H9 (cell line): ENCODE measurements at regions not wholly inside any gene's neighbourhood (a gene's known extent, or its start where the extent isn't known, plus 50 kb on each side); places are given as distances from the start of the nearest gene placed in this dataset.

Experiments used
- DNase-seq: peaks from one replicate; pipeline ENCODE4 v3.0.0-alpha.2; 2017
- H2AFZ ChIP-seq: one replicate; pipeline ENCODE4 v1.6.1; 2013; ENCODE audit warnings: mild to moderate bottlenecking, low read length, control low read depth, moderate library complexity
- H2AK5ac ChIP-seq: 2 replicates; pipeline ENCODE4 v1.6.1; 2013; ENCODE audit warnings: low read length, control low read depth, mixed read lengths; ENCODE audit not compliant: insufficient read length
- H2BK120ac ChIP-seq: one replicate; pipeline ENCODE4 v1.6.1; 2013; ENCODE audit warnings: low read depth, mild to moderate bottlenecking, low read length, control low read depth, inconsistent platforms; ENCODE audit not compliant: poor library complexity, severe bottlenecking
- H2BK12ac ChIP-seq: 2 replicates; pipeline ENCODE4 v1.6.1; 2013; ENCODE audit warnings: low read length, control low read depth, mixed read lengths, low read depth; ENCODE audit not compliant: insufficient read length
- H2BK15ac ChIP-seq: 2 replicates; pipeline ENCODE4 v1.6.1; 2013; ENCODE audit warnings: low read depth, low read length, control low read depth
- H2BK20ac ChIP-seq: one replicate; pipeline ENCODE4 v1.6.1; 2013; ENCODE audit warnings: low read depth, mild to moderate bottlenecking, low read length, control low read depth, inconsistent platforms; ENCODE audit not compliant: poor library complexity, severe bottlenecking
- H2BK5ac ChIP-seq: 2 replicates; pipeline ENCODE4 v1.6.1; 2013; ENCODE audit warnings: low read length, control low read depth, mixed read lengths; ENCODE audit not compliant: insufficient read length
- H3K14ac ChIP-seq: 2 replicates; pipeline ENCODE4 v1.6.1; 2013; ENCODE audit warnings: low read length, control low read depth; ENCODE audit not compliant: insufficient read depth
- H3K18ac ChIP-seq: 2 replicates; pipeline ENCODE4 v1.6.1; 2013; ENCODE audit warnings: low read depth, mild to moderate bottlenecking, mixed read lengths, low read length, control low read depth; ENCODE audit not compliant: insufficient read length
- H3K23ac ChIP-seq: 2 replicates; pipeline ENCODE4 v1.6.1; 2013; ENCODE audit warnings: low read length, control low read depth, mixed read lengths, low read depth; ENCODE audit not compliant: insufficient read length
- H3K23me2 ChIP-seq: 2 replicates; pipeline ENCODE4 v1.6.1; 2013; ENCODE audit warnings: low read depth, mild to moderate bottlenecking, mixed read lengths, low read length, control low read depth; ENCODE audit not compliant: insufficient read length, poor library complexity, severe bottlenecking
- H3K27ac ChIP-seq: 2 replicates; pipeline ENCODE4 v1.5.1; 2013; ENCODE audit warnings: low read length, control low read depth, mixed read lengths, low read depth; ENCODE audit not compliant: insufficient read length
- H3K27me3 ChIP-seq: 2 replicates; pipeline ENCODE4 v1.6.1; 2013; ENCODE audit warnings: low read length, control low read depth, inconsistent platforms; ENCODE audit not compliant: insufficient read depth
- H3K4ac ChIP-seq: 2 replicates; pipeline ENCODE4 v1.6.1; 2013; ENCODE audit warnings: low read depth, mild to moderate bottlenecking, control low read depth, inconsistent platforms, low read length, moderate library complexity
- H3K4me1 ChIP-seq: 2 replicates; pipeline ENCODE4 v1.6.1; 2013; ENCODE audit warnings: low read length, control low read depth, inconsistent platforms; ENCODE audit not compliant: insufficient read depth
- H3K4me2 ChIP-seq: 2 replicates; pipeline ENCODE4 v1.6.1; 2013; ENCODE audit warnings: low read length, control low read depth, mixed read lengths; ENCODE audit not compliant: insufficient read length, insufficient read depth
- H3K56ac ChIP-seq: 2 replicates; pipeline ENCODE4 v1.6.1; 2013; ENCODE audit warnings: low read depth, mild to moderate bottlenecking, mixed read lengths, low read length, control low read depth; ENCODE audit not compliant: insufficient read length
- H3K79me1 ChIP-seq: 2 replicates; pipeline ENCODE4 v1.6.1; 2013; ENCODE audit warnings: low read depth, mild to moderate bottlenecking, moderate library complexity, low read length, control low read depth, inconsistent platforms; ENCODE audit not compliant: insufficient read depth, poor library complexity, severe bottlenecking
- H3K79me2 ChIP-seq: 2 replicates; pipeline ENCODE4 v1.6.1; 2013; ENCODE audit warnings: low read length, control low read depth, inconsistent platforms; ENCODE audit not compliant: insufficient read depth
- H3K9ac ChIP-seq: 2 replicates; pipeline ENCODE4 v1.6.1; 2013; ENCODE audit warnings: low read length, control low read depth, mixed read lengths; ENCODE audit not compliant: insufficient read length; ENCODE audit errors: extremely low read depth
- H3K9me3 ChIP-seq: one replicate; pipeline ENCODE4 v1.6.1; 2013; ENCODE audit warnings: low read depth, low read length, inconsistent platforms; ENCODE audit not compliant: control insufficient read depth
- H3T11ph ChIP-seq: one replicate; pipeline ENCODE4 v1.6.1; 2013; ENCODE audit warnings: mild to moderate bottlenecking, low read length, control low read depth, inconsistent platforms
- H4K20me1 ChIP-seq: one replicate; pipeline ENCODE4 v1.6.1; 2013; ENCODE audit not compliant: control insufficient read depth, insufficient read length, insufficient read depth
- H4K5ac ChIP-seq: 2 replicates; pipeline ENCODE4 v1.6.1; 2013; ENCODE audit warnings: low read depth, mild to moderate bottlenecking, mixed read lengths, low read length, control low read depth; ENCODE audit not compliant: insufficient read length
- H4K8ac ChIP-seq: replicated peaks from 2 replicates; pipeline ENCODE4 v1.6.1; 2013; ENCODE audit warnings: low read length, control low read depth, mixed read lengths, low read depth; ENCODE audit not compliant: insufficient read length
- H4K91ac ChIP-seq: 2 replicates; pipeline ENCODE4 v1.6.1; 2013; ENCODE audit warnings: low read depth, mild to moderate bottlenecking, moderate library complexity, mixed read lengths, low read length, control low read depth; ENCODE audit not compliant: insufficient read length
- H3K27ac Mint-ChIP-seq, 3 experiments: 2 replicates in 2 of 3; 3 replicates in 1 of 3; pipeline ENCODE4 v1.8.0; 2020 to 2021; ENCODE audit warnings: mixed read lengths in 3 of 3, mild to moderate bottlenecking in 1 of 3, moderate library complexity in 1 of 3
- H3K27me3 Mint-ChIP-seq: 2 replicates; pipeline ENCODE4 v1.8.0; 2021; ENCODE audit warnings: low read depth, mild to moderate bottlenecking, moderate library complexity, mixed read lengths
- H3K36me3 Mint-ChIP-seq, 3 experiments: 2 replicates in 2 of 3; 3 replicates in 1 of 3; pipeline ENCODE4 v1.8.0; 2020 to 2021; ENCODE audit warnings: low read depth in 3 of 3, mixed read lengths in 3 of 3; ENCODE audit not compliant: insufficient read depth in 1 of 3
- H3K4me1 Mint-ChIP-seq, 2 experiments: 2 replicates each; pipeline ENCODE4 v1.8.0; 2020; ENCODE audit warnings: mixed read lengths in 2 of 2
- H3K4me3 Mint-ChIP-seq, 2 experiments: 2 replicates in 1 of 2; 3 replicates in 1 of 2; pipeline ENCODE4 v1.8.0; 2020 to 2021; ENCODE audit warnings: mild to moderate bottlenecking in 2 of 2, mixed read lengths in 2 of 2, moderate library complexity in 1 of 2
- H3K9me3 Mint-ChIP-seq, 2 experiments: 2 replicates in 1 of 2; 3 replicates in 1 of 2; pipeline ENCODE4 v1.8.0; 2020; ENCODE audit warnings: mild to moderate bottlenecking in 2 of 2, mixed read lengths in 2 of 2, moderate library complexity in 1 of 2
- WGBS: extraction: QIAGEN DNeasy Blood & Tissue Kit; methylation state at CpG from one replicate; pipeline ENCODE4 v1.1.7; 2013; ENCODE audit warnings: missing lambda C conversion rate, low lambda C conversion rate, mixed read lengths; ENCODE audit not compliant: insufficient read length; ENCODE audit errors: extremely low coverage; 5-methylcytosine and 5-hydroxymethylcytosine counted together
- TF ChIP-seq, protein P1 (sequence below): fragments of 200-600 bp; sonication (generic); conservative IDR thresholded peaks from 3 replicates; pipeline ENCODE4 v1.8.0; 2021; ENCODE audit warnings: antibody characterized with exemption, mild to moderate bottlenecking

DNA sequence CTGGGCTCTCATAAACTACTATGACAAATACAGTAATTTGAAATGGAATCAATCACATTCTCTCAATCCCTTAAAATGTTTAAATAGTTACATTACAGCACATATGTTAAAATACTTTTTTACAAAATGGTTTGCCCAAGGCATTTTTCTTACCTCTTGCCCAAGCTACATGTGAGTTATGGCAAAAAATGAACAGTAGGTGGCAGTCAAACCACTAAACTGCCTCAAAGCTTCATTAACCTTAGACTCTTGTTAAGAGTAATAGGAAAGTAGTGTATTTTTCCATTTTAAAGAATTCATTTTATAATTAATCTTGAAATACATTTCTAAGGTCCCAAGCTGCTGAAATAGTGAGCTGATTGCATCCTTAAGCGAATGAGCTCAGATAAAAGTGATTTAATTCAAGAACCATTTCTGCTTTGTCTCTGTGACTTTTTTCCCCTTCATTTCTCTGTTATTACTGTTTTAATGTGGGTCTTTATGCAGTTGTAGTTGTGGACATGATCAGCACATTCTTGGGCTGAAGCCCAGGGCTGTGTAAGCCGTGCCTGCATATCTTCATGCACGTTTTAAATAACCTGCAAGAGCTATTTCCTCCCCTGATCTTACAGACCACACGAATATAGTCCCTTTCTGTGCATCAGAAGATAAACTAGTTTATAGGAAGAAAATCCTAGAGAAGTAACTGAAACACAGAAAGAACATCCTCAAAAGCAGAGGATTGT lies 311.8 kb downstream of the LNPK start:
- Mint-ChIP-seq H3K27ac (no peak overlapping the region), H3K4me3 (no peak overlapping the region), H3K9me3 (no peaks in the 10 kb centered on the region), H3K36me3 (no peaks in the 10 kb centered on the region), H3K4me1 (no peaks in the 10 kb centered on the region), H3K27me3 (peaks cover 8% of the 10 kb centered on the region)
- Histone ChIP-seq H2BK20ac (no peak overlapping the region), H4K91ac (no peak overlapping the region), H3K23me2 (no peaks in the 10 kb centered on the region), H3K27ac (no peak overlapping the region), H2BK12ac (no peak overlapping the region), H3K9ac (no peak overlapping the region), H3K79me1 (no peaks in the 10 kb centered on the region), H3K14ac (no peak overlapping the region), H3K23ac (no peak overlapping the region), H4K8ac (no peak overlapping the region), H2AK5ac (no peak overlapping the region), H4K5ac (no peak overlapping the region), H3K79me2 (no peaks in the 10 kb centered on the region), H2AFZ (no peak overlapping the region), H3K4me2 (no peak overlapping the region), H2BK15ac (no peak overlapping the region), H2BK5ac (no peak overlapping the region), H2BK120ac (no peak overlapping the region), H4K20me1 (no peaks in the 10 kb centered on the region), H3K27me3 (no peaks in the 10 kb centered on the region; the same call in 1 of the 2 replicates), H3K4me1 (no peaks in the 10 kb centered on the region), H3T11ph (no peak overlapping the region), H3K4ac (no peak overlapping the region), H3K9me3 (no peaks in the 10 kb centered on the region), H3K18ac (no peak overlapping the region), H3K56ac (no peak overlapping the region)
- no CpG with 5 or more reads among the region's 4 CpGs for WGBS
- no peak for DNase-seq
- TF ChIP-seq, protein P1, sequence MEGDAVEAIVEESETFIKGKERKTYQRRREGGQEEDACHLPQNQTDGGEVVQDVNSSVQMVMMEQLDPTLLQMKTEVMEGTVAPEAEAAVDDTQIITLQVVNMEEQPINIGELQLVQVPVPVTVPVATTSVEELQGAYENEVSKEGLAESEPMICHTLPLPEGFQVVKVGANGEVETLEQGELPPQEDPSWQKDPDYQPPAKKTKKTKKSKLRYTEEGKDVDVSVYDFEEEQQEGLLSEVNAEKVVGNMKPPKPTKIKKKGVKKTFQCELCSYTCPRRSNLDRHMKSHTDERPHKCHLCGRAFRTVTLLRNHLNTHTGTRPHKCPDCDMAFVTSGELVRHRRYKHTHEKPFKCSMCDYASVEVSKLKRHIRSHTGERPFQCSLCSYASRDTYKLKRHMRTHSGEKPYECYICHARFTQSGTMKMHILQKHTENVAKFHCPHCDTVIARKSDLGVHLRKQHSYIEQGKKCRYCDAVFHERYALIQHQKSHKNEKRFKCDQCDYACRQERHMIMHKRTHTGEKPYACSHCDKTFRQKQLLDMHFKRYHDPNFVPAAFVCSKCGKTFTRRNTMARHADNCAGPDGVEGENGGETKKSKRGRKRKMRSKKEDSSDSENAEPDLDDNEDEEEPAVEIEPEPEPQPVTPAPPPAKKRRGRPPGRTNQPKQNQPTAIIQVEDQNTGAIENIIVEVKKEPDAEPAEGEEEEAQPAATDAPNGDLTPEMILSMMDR, result peak; percentile 90
